Cardiac muscle cell (in vitro differentiated cells and primary cell): ENCODE measurements at regions not wholly inside any gene's neighbourhood (a gene's known extent, or its start where the extent isn't known, plus 50 kb on each side); places are given as distances from the start of the nearest gene placed in this dataset.
"Not testable (repeated sequence)": the region's sequence is repeated elsewhere in the genome, so short reads cannot be mapped to it uniquely, and the experiment has no call there.

Experiments
- DNase-seq, 2 donors: peaks; one replicate each; pipeline versions ENCODE4 v3.0.0 to v3.0.0-alpha.2; 2010 to 2017; ENCODE audit warnings: low read depth in 1 of 2, low spot score in 1 of 2
- H3K27ac ChIP-seq: fragments of 200-600 bp; sonication (generic); 2 replicates; pipeline ENCODE4 v1.5.1; 2016
- H3K27me3 ChIP-seq: fragments of 200-600 bp; sonication (generic); 2 replicates; pipeline ENCODE4 v1.6.0; 2016; ENCODE audit warnings: control low read depth
- H3K36me3 ChIP-seq: fragments of 200-600 bp; sonication (generic); 2 replicates; pipeline ENCODE4 v1.5.1; 2016; ENCODE audit warnings: control low read depth
- H3K4me1 ChIP-seq: fragments of 200-600 bp; sonication (generic); 2 replicates; pipeline ENCODE4 v1.8.1; 2017; ENCODE audit warnings: low read depth, mild to moderate bottlenecking, mixed run types
- H3K4me3 ChIP-seq: fragments of 200-600 bp; sonication (generic); 2 replicates; pipeline ENCODE4 v1.5.1; 2016; ENCODE audit warnings: mild to moderate bottlenecking
- H3K9me3 ChIP-seq: fragments of 200-600 bp; sonication (generic); 2 replicates; pipeline ENCODE4 v1.5.1; 2017; ENCODE audit warnings: low read depth, mild to moderate bottlenecking, control low read depth
- TF ChIP-seq, protein P1 (sequence below): IDR thresholded peaks from 2 replicates; pipeline ENCODE4 v1.5.1; 2012; ENCODE audit warnings: low read depth, mild to moderate bottlenecking, low read length

DNA sequence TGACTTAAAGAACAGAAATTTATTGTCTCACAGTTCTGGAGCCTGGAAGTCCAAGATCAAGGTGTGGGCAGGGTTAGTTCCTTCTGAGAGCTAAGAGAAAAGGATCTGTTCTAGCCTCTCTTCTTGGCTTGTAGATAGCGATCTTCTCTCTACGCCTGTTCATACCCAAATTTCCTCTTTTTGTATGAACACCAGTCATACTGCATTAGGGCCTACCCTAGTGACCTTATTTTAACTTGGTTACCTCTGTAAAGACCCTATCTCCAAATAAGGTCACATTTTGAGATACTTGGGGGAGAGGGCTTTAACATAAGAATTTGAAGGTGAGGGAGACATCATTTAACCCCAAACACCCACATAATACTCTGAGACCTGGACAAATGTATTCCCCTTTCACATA is 55.6 kb upstream of the SPP1 start:
- DNase-seq, result no peak
- no peak overlapping the region for H3K4me3 ChIP-seq
- TF ChIP-seq, protein P1, sequence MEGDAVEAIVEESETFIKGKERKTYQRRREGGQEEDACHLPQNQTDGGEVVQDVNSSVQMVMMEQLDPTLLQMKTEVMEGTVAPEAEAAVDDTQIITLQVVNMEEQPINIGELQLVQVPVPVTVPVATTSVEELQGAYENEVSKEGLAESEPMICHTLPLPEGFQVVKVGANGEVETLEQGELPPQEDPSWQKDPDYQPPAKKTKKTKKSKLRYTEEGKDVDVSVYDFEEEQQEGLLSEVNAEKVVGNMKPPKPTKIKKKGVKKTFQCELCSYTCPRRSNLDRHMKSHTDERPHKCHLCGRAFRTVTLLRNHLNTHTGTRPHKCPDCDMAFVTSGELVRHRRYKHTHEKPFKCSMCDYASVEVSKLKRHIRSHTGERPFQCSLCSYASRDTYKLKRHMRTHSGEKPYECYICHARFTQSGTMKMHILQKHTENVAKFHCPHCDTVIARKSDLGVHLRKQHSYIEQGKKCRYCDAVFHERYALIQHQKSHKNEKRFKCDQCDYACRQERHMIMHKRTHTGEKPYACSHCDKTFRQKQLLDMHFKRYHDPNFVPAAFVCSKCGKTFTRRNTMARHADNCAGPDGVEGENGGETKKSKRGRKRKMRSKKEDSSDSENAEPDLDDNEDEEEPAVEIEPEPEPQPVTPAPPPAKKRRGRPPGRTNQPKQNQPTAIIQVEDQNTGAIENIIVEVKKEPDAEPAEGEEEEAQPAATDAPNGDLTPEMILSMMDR, result no peak
- H3K36me3 ChIP-seq, result no peaks in the 10 kb centered on the region
- H3K4me1 ChIP-seq, result no peaks in the 10 kb centered on the region
- no peak overlapping the region for H3K27ac ChIP-seq
- H3K27me3 ChIP-seq, result peaks cover 11% of the 10 kb centered on the region
- no peaks in the 10 kb centered on the region for H3K9me3 ChIP-seq

DNA sequence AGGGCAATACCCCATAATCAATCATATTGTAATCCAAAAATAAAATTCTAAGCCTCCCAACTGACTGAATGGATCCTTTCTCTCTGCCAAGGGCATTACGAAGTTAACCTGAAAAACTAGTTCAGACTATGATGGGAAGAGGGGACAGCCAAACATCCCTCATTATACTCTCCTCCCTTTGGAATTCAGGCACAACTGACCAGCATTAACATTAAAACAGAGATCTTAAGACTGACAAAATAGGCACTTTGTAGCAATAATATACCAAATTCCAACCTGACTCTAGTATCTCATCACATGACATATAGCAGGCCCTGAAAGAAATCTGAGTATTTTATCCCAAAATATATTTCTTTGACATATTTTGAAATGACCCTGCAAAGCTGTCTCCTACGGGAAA is 55.0 kb upstream of the SPP1 start:
- Histone ChIP-seq H3K36me3 (no peaks in the 10 kb centered on the region), H3K9me3 (no peaks in the 10 kb centered on the region), H3K4me1 (no peaks in the 10 kb centered on the region), H3K27ac (no peak overlapping the region), H3K4me3 (no peak overlapping the region), H3K27me3 (peaks cover 11% of the 10 kb centered on the region)
- DNase-seq, result no peak
- TF ChIP-seq, protein P1, result no peak

DNA sequence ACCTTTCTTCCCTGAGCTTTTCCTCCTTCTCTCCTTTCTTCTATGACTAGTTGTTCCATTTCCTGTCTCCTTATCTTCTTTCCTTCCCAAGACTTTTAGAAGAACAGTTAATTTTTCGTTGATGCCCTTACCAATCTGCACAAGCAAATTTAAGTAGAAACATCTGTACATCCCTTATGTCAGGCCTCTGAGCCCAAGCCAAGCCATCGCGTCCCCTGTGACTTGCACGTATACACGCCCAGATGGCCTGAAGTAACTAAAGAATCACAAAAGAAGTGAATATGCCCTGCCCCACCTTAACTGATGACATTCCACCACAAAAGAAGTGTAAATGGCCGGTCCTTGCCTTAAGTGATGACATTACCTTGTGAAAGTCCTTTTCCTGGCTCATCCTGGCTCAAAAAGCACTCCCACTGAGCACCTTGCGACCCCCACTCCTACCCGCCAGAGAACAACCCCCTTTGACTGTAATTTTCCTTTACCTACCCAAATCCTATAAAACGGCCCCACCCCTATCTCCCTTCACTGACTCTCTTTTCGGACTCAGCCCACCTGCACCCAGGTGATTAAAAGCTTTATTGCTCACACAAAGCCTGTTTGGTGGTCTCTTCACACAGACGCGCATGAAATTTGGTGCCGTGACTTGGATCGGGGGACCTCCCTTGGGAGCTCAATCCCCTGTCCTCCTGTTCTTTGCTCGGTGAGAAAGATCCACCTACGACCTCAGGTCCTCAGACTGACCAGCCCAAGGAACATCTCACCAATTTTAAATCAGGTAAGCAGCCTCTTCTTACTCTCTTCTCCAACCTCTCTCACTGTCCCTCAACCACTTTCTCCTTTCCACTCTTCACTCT is 53.7 kb upstream of the SPP1 start:
- H3K4me3 ChIP-seq, H3K36me3 ChIP-seq, H3K9me3 ChIP-seq, H3K4me1 ChIP-seq, DNase-seq, H3K27ac ChIP-seq: not testable (repeated sequence)
- H3K27me3 ChIP-seq, result peaks cover 11% of the 10 kb centered on the region

DNA sequence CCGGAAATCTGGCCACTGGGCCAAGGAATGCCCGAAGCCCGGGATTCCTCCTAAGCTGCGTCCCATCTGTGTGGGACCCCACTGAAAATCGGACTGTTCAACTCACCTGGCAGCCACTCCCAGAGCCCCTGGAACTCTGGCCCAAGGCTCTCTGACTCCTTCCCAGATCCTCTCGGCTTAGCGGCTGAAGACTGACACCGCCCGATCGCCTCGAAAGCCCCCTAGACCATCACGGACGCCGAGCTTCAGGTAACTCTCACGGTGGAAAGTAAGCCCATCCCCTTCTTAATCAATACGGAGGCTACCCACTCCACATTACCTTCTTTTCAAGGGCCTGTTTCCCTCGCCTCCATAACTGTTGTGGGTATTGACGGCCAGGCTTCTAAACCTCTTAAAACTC is 51.4 kb upstream of the SPP1 start:
- H3K9me3 ChIP-seq, H3K36me3 ChIP-seq, H3K27ac ChIP-seq, DNase-seq, H3K4me3 ChIP-seq, H3K4me1 ChIP-seq: not testable (repeated sequence)
- peaks cover 11% of the 10 kb centered on the region for H3K27me3 ChIP-seq
